K562 (cell line): ENCODE measurements at regions not wholly inside any gene's neighbourhood (a gene's known extent, or its start where the extent isn't known, plus 50 kb on each side); places are given as distances from the start of the nearest gene placed in this dataset.

ENCODE experiments used
- ATAC-seq: fragments of 200-7000 bp; cut with Tn5 transposase; 3 replicates; pipeline ENCODE4 v1.9.1; 2020; ENCODE audit warnings: moderate library complexity
- BruUV-seq: library from RNA; stranded (reverse); fragments of 400-500 nt; replicated peaks from 2 replicates; lab custom pipeline; 2021; lab: Mats Ljungman, UMichigan
- CTCF ChIA-PET: fragments of 300-600 bp; formaldehyde crosslinking; extraction: SDS; loops from one replicate; lab custom pipeline; 2021; ENCODE audit warnings: low intra/inter-chr PET ratio; lab: Yijun Ruan, JAX
- POLR2A ChIA-PET: fragments of 300-600, 350-650 bp; sonication (Branson Sonifier 250); formaldehyde crosslinking; extraction: SDS; loops from one replicate; lab custom pipeline; 2021; ENCODE audit warnings: antibody characterized with exemption, inconsistent platforms; lab: Yijun Ruan, JAX
- DNase-seq, 4 experiments: peaks; one replicate each; pipeline versions ENCODE4 v3.0.0 to v3.0.0-alpha.2; 2011 to 2018; ENCODE audit warnings: low spot score in 3 of 4, mixed read lengths in 3 of 4; ENCODE audit errors: extremely low read depth in 1 of 4
- FAIRE-seq: peaks from 2 replicates; lab custom pipeline; 2011; peaks lifted over from hg19 to GRCh38; lab: Jason Lieb, UNC
- H2AFZ ChIP-seq: 2 replicates; pipeline ENCODE4 v1.6.0; 2011; ENCODE audit warnings: low read depth, low read length, control low read depth, inconsistent platforms
- H3K27ac ChIP-seq: fragments of 200-600 bp; 3 replicates; pipeline ENCODE4 v1.8.0; 2011; ENCODE audit warnings: low read depth, mild to moderate bottlenecking, control low read depth, inconsistent platforms, low read length, moderate library complexity, mixed read lengths; ENCODE audit errors: extremely low read depth
- H3K27me3 ChIP-seq, 2 experiments: fragments of 300-600 bp in 1 of 2; 2 replicates in 1 of 2; 3 replicates in 1 of 2; pipeline versions ENCODE4 v1.6.0 to v1.8.0; 2011; ENCODE audit warnings: inconsistent platforms in 2 of 2, low read length in 2 of 2, mild to moderate bottlenecking in 1 of 2, mixed read lengths in 1 of 2, moderate library complexity in 1 of 2; ENCODE audit not compliant: control insufficient read depth in 2 of 2, insufficient read depth in 2 of 2
- H3K36me3 ChIP-seq: fragments of 300-600 bp; 3 replicates; pipeline ENCODE4 v1.8.0; 2011; ENCODE audit warnings: mild to moderate bottlenecking, low read length, inconsistent platforms; ENCODE audit not compliant: control insufficient read depth, insufficient read depth
- H3K4me1 ChIP-seq, 2 experiments: fragments of 200-600 bp in 1 of 2; replicated peaks in 1 of 2; 2 replicates in 1 of 2; 3 replicates in 1 of 2; pipeline versions ENCODE4 v1.5.1 to v1.8.0; 2011; ENCODE audit warnings: inconsistent platforms in 2 of 2, low read length in 2 of 2, mild to moderate bottlenecking in 1 of 2, mixed read lengths in 1 of 2, moderate library complexity in 1 of 2; ENCODE audit not compliant: control insufficient read depth in 2 of 2, insufficient read depth in 2 of 2
- H3K4me2 ChIP-seq: 2 replicates; pipeline ENCODE4 v1.6.1; 2011; ENCODE audit warnings: low read length, control low read depth, inconsistent platforms, mixed read lengths; ENCODE audit not compliant: insufficient read depth
- H3K4me3 ChIP-seq: fragments of 200-600 bp; sonication (generic), shearing (Covaris generic); 2 replicates; pipeline ENCODE4 v1.5.1; 2016; ENCODE audit warnings: control low read depth, inconsistent platforms
- H3K79me2 ChIP-seq: fragments of 200-600 bp; 3 replicates; pipeline ENCODE4 v1.8.0; 2011; ENCODE audit warnings: low read length, inconsistent platforms; ENCODE audit not compliant: control insufficient read depth, insufficient read depth
- H3K9ac ChIP-seq, 2 experiments: 2 replicates each; pipeline versions ENCODE4 v1.6.0 to v1.6.1; 2011; ENCODE audit warnings: low read depth in 2 of 2, low read length in 2 of 2, control low read depth in 1 of 2, inconsistent platforms in 1 of 2, mild to moderate bottlenecking in 1 of 2, mixed read lengths in 1 of 2; ENCODE audit not compliant: insufficient read depth in 1 of 2
- H3K9me1 ChIP-seq: one replicate; pipeline ENCODE4 v1.6.0; 2011; ENCODE audit warnings: inconsistent platforms, mild to moderate bottlenecking, low read length, moderate library complexity; ENCODE audit not compliant: control insufficient read depth, insufficient read depth
- H3K9me3 ChIP-seq: replicated peaks from 2 replicates; pipeline ENCODE4 v1.5.1; 2011; ENCODE audit warnings: low read depth, low read length, inconsistent platforms; ENCODE audit not compliant: control insufficient read depth, insufficient read depth
- H4K20me1 ChIP-seq: replicated peaks from 2 replicates; pipeline ENCODE4 v1.6.1; 2011; ENCODE audit warnings: low read length, inconsistent platforms, mixed read lengths; ENCODE audit not compliant: control insufficient read depth, insufficient read depth
- ERF ChIP-seq: fragments of 450-650 bp; formaldehyde crosslinking; IDR thresholded peaks from 2 replicates; pipeline ENCODE4 v1.4.0; 2020; ENCODE audit warnings: mild to moderate bottlenecking, mixed read lengths
- GATAD2B ChIP-seq: fragments of 450-650 bp; IDR thresholded peaks from 2 replicates; pipeline ENCODE4 v1.6.1; 2017; ENCODE audit warnings: mild to moderate bottlenecking, borderline replicate concordance
- KDM4B ChIP-seq, 2 experiments: fragments of 450-650 bp in 1 of 2; sonication (generic) in 1 of 2; IDR thresholded peaks; 2 replicates each; pipeline ENCODE4 v1.6.1; 2016 to 2017; ENCODE audit warnings: borderline replicate concordance in 2 of 2, antibody characterized with exemption in 1 of 2, low read depth in 1 of 2, mild to moderate bottlenecking in 1 of 2
- MTA2 ChIP-seq: fragments of 450-650 bp; IDR thresholded peaks from 2 replicates; pipeline ENCODE4 v1.6.1; 2016; ENCODE audit warnings: low read depth
- NCOA2 ChIP-seq, 2 experiments: fragments of 450-650 bp; IDR thresholded peaks; 2 replicates each; pipeline ENCODE4 v1.6.1; 2018; ENCODE audit warnings: mild to moderate bottlenecking in 2 of 2, moderate library complexity in 1 of 2; ENCODE audit not compliant: partially characterized antibody in 2 of 2
- NCOA4 ChIP-seq: fragments of 450-650 bp; IDR thresholded peaks from 2 replicates; pipeline ENCODE4 v1.6.1; 2018; ENCODE audit warnings: mild to moderate bottlenecking; ENCODE audit not compliant: partially characterized antibody
- NR1H2 ChIP-seq: sonication (generic); formaldehyde crosslinking; IDR thresholded peaks from 2 replicates; pipeline ENCODE4 v1.4.0; 2020; ENCODE audit warnings: mild to moderate bottlenecking, missing genetic modification reagents
- SAFB ChIP-seq: fragments of 200-400 bp; formaldehyde crosslinking; IDR thresholded peaks from 2 replicates; pipeline ENCODE4 v1.6.1; 2017; ENCODE audit warnings: low read depth, low read length, borderline replicate concordance
- SRSF1 ChIP-seq: fragments of 200-400 bp; formaldehyde crosslinking; IDR thresholded peaks from 2 replicates; pipeline ENCODE4 v1.6.1; 2017; ENCODE audit warnings: mild to moderate bottlenecking, low read depth, low read length, moderate library complexity
- STAT5B ChIP-seq: fragments of 250-450 bp; sonication (Bioruptor Pico); IDR thresholded peaks from 2 replicates; pipeline ENCODE4 v1.8.0; 2021; ENCODE audit warnings: mild to moderate bottlenecking, inconsistent platforms
- XRCC5 ChIP-seq: fragments of 200-400 bp; formaldehyde crosslinking; IDR thresholded peaks from 2 replicates; pipeline ENCODE4 v1.6.1; 2017; ENCODE audit warnings: low read depth, mild to moderate bottlenecking, low read length
- ZNF133 ChIP-seq: fragments of 250-450 bp; sonication (Bioruptor Pico); IDR thresholded peaks from 2 replicates; pipeline ENCODE4 v1.4.0; 2020; ENCODE audit warnings: mild to moderate bottlenecking
- ZNF197 ChIP-seq: fragments of 200-800 bp; sonication (Bioruptor generic); IDR thresholded peaks from 2 replicates; pipeline ENCODE4 v1.6.1; 2016; ENCODE audit warnings: low read depth, missing genetic modification characterization, missing compliant biosample characterization
- ZNF830 ChIP-seq: fragments of 250-450 bp; sonication (Bioruptor Pico); IDR thresholded peaks from 2 replicates; pipeline ENCODE4 v1.5.0; 2021; ENCODE audit warnings: mild to moderate bottlenecking
- WGBS: fragments of 100-300 bp; shearing (Covaris generic); methylation state at CpG from one replicate; pipeline ENCODE4 v1.1.6; 2016; ENCODE audit warnings: low coverage, mixed read lengths; ENCODE audit not compliant: insufficient coverage; ENCODE audit errors: missing lambda C conversion rate; 5-methylcytosine and 5-hydroxymethylcytosine counted together
- in situ Hi-C: fragments of 300-500 bp; cut with MboI; formaldehyde crosslinking; loops from 4 replicates; pipeline ENCODE4 v1.15.0; 2018; ENCODE audit warnings: inconsistent platforms, mixed read lengths
- intact Hi-C: fragments of 100-400 bp; cut with micrococcal nuclease; formaldehyde crosslinking; loops from 2 replicates; pipeline ENCODE4 v1.14.2; 2022
- TF ChIP-seq, protein P1 (sequence below): fragments of 450-650 bp; formaldehyde crosslinking; IDR thresholded peaks from 2 replicates; pipeline ENCODE4 v1.4.0; 2020; ENCODE audit warnings: mild to moderate bottlenecking, moderate library complexity
- TF ChIP-seq, protein P2 (sequence below): sonication (generic); formaldehyde crosslinking; IDR thresholded peaks from 2 replicates; pipeline ENCODE4 v1.8.0; 2022; ENCODE audit warnings: mild to moderate bottlenecking, missing genetic modification reagents

GRCh38 chr6:27100921-27101320 is 146.6 kb upstream of the PRSS16 start:
- Histone ChIP-seq H3K4me2 (no peak overlapping the region), H3K36me3 (0 out of 3 replicates have a peak, but pooled peaks cover 3% of the 10 kb centered on the region), H4K20me1 (no peaks in the 10 kb centered on the region), H3K9me1 (no peaks in the 10 kb centered on the region), H3K9ac (no peak overlapping the region), H2AFZ (no peak overlapping the region), H3K27ac (no peak overlapping the region), H3K9me3 (no peaks in the 10 kb centered on the region), H3K4me3 (no peak overlapping the region), H3K4me1 (peaks cover 2 to 6% of the 10 kb centered on the region in 2 experiments; a peak in 1 of 5 replicates), H3K79me2 (no peaks in the 10 kb centered on the region), H3K27me3 (no peaks in the 10 kb centered on the region)
- POLR2A ChIA-PET, result no interaction called here
- 79% methylated on average over 3 of the region's 3 CpGs for WGBS
- CTCF ChIA-PET, result no interaction called here
- ATAC-seq (no peak), FAIRE-seq (no peak), DNase-seq (no peak)
- in situ Hi-C loops, result loop anchor here (25.0 kb wide), 1 partner anchor 764 kb away; no protein-coding TSS in a partner anchor
- BruUV-seq, result no TSS peak
- intact Hi-C loops, result no loop called here
- peak; percentile 21 to 93 for TF ChIP-seq NCOA2 (IDR thresholded peaks at IDR 0.05; ENCODE audit: partially characterized antibody in 2 of 2)
- no peak for TF ChIP-seq ERF (CRISPR knock-in tag)
- TF ChIP-seq, all 486 proteins: peak for 1

- CTCF ChIA-PET, result no interaction called here
- in situ Hi-C loops (loop anchor here (25.0 kb wide), 1 partner anchor 765 kb away; no protein-coding TSS in a partner anchor), intact Hi-C loops (no loop called here)
- FAIRE-seq (no peak), ATAC-seq (no peak), DNase-seq (no peak)
- H3K36me3 ChIP-seq, result 0 out of 3 replicates have a peak, but pooled peaks cover 3% of the 10 kb centered on the region
- no TSS peak for BruUV-seq
- 70% methylated on average over 3 of the region's 3 CpGs for WGBS
- POLR2A ChIA-PET, result interaction anchor here (0.8 to 2.0 kb wide), 3 partner anchors 10 to 31 kb away, joined by 3 to 7 read pairs (median 4); a partner anchor contains a TSS
- no peak overlapping the region for H3K4me3 ChIP-seq
- 0 out of 3 replicates have a peak overlapping the region, but pooled peaks have one; percentile 18 for H3K27ac ChIP-seq
- H4K20me1 ChIP-seq, result no peaks in the 10 kb centered on the region
- H3K9me3 ChIP-seq, result no peaks in the 10 kb centered on the region
- H3K9me1 ChIP-seq, result no peaks in the 10 kb centered on the region
- no peaks in the 10 kb centered on the region for H3K79me2 ChIP-seq
- H3K27me3 ChIP-seq, result no peaks in the 10 kb centered on the region
- no peak overlapping the region for H2AFZ ChIP-seq
- no peak overlapping the region for H3K4me2 ChIP-seq
- peaks cover 0 to 3% of the 10 kb centered on the region in 2 experiments; a peak in 1 of 5 replicates for H3K4me1 ChIP-seq
- no peak overlapping the region for H3K9ac ChIP-seq
- no peak for TF ChIP-seq NR1H2 (CRISPR knock-in tag)
- TF ChIP-seq, protein P1, sequence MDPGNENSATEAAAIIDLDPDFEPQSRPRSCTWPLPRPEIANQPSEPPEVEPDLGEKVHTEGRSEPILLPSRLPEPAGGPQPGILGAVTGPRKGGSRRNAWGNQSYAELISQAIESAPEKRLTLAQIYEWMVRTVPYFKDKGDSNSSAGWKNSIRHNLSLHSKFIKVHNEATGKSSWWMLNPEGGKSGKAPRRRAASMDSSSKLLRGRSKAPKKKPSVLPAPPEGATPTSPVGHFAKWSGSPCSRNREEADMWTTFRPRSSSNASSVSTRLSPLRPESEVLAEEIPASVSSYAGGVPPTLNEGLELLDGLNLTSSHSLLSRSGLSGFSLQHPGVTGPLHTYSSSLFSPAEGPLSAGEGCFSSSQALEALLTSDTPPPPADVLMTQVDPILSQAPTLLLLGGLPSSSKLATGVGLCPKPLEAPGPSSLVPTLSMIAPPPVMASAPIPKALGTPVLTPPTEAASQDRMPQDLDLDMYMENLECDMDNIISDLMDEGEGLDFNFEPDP (CRISPR knock-in tag), result no peak
- no peak for TF ChIP-seq KDM4B (IDR thresholded peaks at IDR 0.05; ENCODE audit: borderline replicate concordance in 2 of 2, low read depth in 1 of 2)
- TF ChIP-seq STAT5B, result no peak
- TF ChIP-seq MTA2, result no peak
- TF ChIP-seq GATAD2B, result no peak
- no peak for TF ChIP-seq ZNF197 (CRISPR knock-in tag)
- no peak for TF ChIP-seq SAFB
- no peak for TF ChIP-seq ZNF830
- no peak for TF ChIP-seq XRCC5
- TF ChIP-seq SRSF1, result no peak
- TF ChIP-seq NCOA4, result no peak
- TF ChIP-seq, protein P2, sequence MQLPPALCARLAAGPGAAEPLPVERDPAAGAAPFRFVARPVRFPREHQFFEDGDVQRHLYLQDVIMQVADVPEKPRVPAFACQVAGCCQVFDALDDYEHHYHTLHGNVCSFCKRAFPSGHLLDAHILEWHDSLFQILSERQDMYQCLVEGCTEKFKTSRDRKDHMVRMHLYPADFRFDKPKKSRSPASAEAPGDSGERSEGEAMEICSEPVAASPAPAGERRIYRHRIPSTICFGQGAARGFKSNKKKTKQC, result no peak
- no peak for TF ChIP-seq ZNF133 (CRISPR knock-in tag)
Measured at GRCh38 chr6:27101824-27102223, 145.7 kb upstream of the PRSS16 start.
